CD4-positive, alpha-beta T cell (primary cell): ENCODE measurements at regions not wholly inside any gene's neighbourhood (a gene's known extent, or its start where the extent isn't known, plus 50 kb on each side); places are given as distances from the start of the nearest gene placed in this dataset.

ENCODE experiments used
- ATAC-seq: fragments of 200-7000 bp; cut with Tn5 transposase; one replicate; pipeline ENCODE4 v1.10.0; 2022; ENCODE audit warnings: mild to moderate bottlenecking; ENCODE audit not compliant: poor library complexity
- CTCF ChIA-PET: fragments of 350-600 bp; sonication (Branson Sonifier 250); formaldehyde crosslinking; loops from one replicate; lab custom pipeline; 2021; ENCODE audit warnings: antibody characterized with exemption, inconsistent platforms; lab: Charles Lee
- POLR2A ChIA-PET: fragments of 350-600 bp; sonication (Branson Sonifier 250); formaldehyde crosslinking; loops from one replicate; lab custom pipeline; 2021; ENCODE audit warnings: antibody characterized with exemption, inconsistent platforms; lab: Charles Lee
- DNase-seq, 14 experiments: peaks; one replicate each; pipeline ENCODE4 v3.0.0-alpha.2; 2013 to 2020; ENCODE audit warnings: mixed read lengths in 2 of 14
- H3K27ac ChIP-seq, 2 donors: one replicate each; pipeline versions ENCODE4 v1.5.1 to v1.7.0; 2013; ENCODE audit warnings: low read length in 2 of 2, low read depth in 1 of 2, mild to moderate bottlenecking in 1 of 2
- H3K27me3 ChIP-seq, 2 experiments: 1 replicate in 1 of 2; 2 replicates in 1 of 2; pipeline versions ENCODE4 v1.6.1 to v1.7.0; 2013; ENCODE audit warnings: low read length in 2 of 2, control low read depth in 1 of 2, mild to moderate bottlenecking in 1 of 2, moderate library complexity in 1 of 2; ENCODE audit not compliant: insufficient read depth in 2 of 2, control insufficient read depth in 1 of 2
- H3K36me3 ChIP-seq: one replicate; pipeline ENCODE4 v1.6.1; 2013; ENCODE audit warnings: low read length, control low read depth; ENCODE audit not compliant: insufficient read depth
- H3K4me1 ChIP-seq: one replicate; pipeline ENCODE4 v1.6.1; 2013; ENCODE audit warnings: low read length, control low read depth; ENCODE audit not compliant: insufficient read depth
- H3K4me3 ChIP-seq: one replicate; pipeline ENCODE4 v1.5.1; 2013; ENCODE audit warnings: mild to moderate bottlenecking, low read length, moderate library complexity
- H3K9me3 ChIP-seq, 2 experiments: 1 replicate in 1 of 2; 2 replicates in 1 of 2; pipeline versions ENCODE4 v1.6.1 to v1.7.0; 2013; ENCODE audit warnings: low read length in 2 of 2, mild to moderate bottlenecking in 2 of 2, control low read depth in 1 of 2, moderate library complexity in 1 of 2; ENCODE audit not compliant: control insufficient read depth in 1 of 2, insufficient read depth in 1 of 2
- H3K27ac Mint-ChIP-seq: one replicate; pipeline ENCODE4 v1.8.0; 2020; ENCODE audit warnings: mixed read lengths
- H3K27me3 Mint-ChIP-seq: one replicate; pipeline ENCODE4 v1.8.0; 2021; ENCODE audit warnings: mixed read lengths
- H3K36me3 Mint-ChIP-seq: one replicate; pipeline ENCODE4 v1.8.0; 2021; ENCODE audit warnings: low read depth, mixed read lengths
- H3K4me1 Mint-ChIP-seq: one replicate; pipeline ENCODE4 v1.8.0; 2021; ENCODE audit warnings: low read depth, mixed read lengths
- H3K4me3 Mint-ChIP-seq: one replicate; pipeline ENCODE4 v1.8.0; 2020; ENCODE audit warnings: mild to moderate bottlenecking, mixed read lengths
- H3K9me3 Mint-ChIP-seq: one replicate; pipeline ENCODE4 v1.8.0; 2020; ENCODE audit warnings: mixed read lengths
- intact Hi-C, 2 experiments: fragments of 100-400 bp; cut with DNase I in 1 of 2; cut with micrococcal nuclease in 1 of 2; formaldehyde crosslinking; loops; one replicate each; pipeline versions ENCODE4 v1.15.1 to v1.9.0; 2023 to 2025; cut with DNase I, micrococcal nuclease
- TF ChIP-seq, protein P1 (sequence below): fragments of 200-600 bp; IDR thresholded peaks from one replicate; pipeline ENCODE4 v1.8.0; 2022; ENCODE audit warnings: antibody characterized with exemption, mild to moderate bottlenecking

- POLR2A ChIA-PET = no interaction called here
- peaks cover 27% of the 10 kb centered on the region for H3K27me3 Mint-ChIP-seq
- TF ChIP-seq, protein P1, sequence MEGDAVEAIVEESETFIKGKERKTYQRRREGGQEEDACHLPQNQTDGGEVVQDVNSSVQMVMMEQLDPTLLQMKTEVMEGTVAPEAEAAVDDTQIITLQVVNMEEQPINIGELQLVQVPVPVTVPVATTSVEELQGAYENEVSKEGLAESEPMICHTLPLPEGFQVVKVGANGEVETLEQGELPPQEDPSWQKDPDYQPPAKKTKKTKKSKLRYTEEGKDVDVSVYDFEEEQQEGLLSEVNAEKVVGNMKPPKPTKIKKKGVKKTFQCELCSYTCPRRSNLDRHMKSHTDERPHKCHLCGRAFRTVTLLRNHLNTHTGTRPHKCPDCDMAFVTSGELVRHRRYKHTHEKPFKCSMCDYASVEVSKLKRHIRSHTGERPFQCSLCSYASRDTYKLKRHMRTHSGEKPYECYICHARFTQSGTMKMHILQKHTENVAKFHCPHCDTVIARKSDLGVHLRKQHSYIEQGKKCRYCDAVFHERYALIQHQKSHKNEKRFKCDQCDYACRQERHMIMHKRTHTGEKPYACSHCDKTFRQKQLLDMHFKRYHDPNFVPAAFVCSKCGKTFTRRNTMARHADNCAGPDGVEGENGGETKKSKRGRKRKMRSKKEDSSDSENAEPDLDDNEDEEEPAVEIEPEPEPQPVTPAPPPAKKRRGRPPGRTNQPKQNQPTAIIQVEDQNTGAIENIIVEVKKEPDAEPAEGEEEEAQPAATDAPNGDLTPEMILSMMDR = no peak
- Histone ChIP-seq H3K27ac (no peak overlapping the region), H3K36me3 (no peaks in the 10 kb centered on the region), H3K27me3 (peaks cover 0 to 16% of the 10 kb centered on the region in 2 experiments), H3K4me1 (no peaks in the 10 kb centered on the region), H3K9me3 (peaks cover 0 to 12% of the 10 kb centered on the region in 2 experiments), H3K4me3 (no peak overlapping the region)
- no peaks in the 10 kb centered on the region for H3K4me1 Mint-ChIP-seq
- H3K36me3 Mint-ChIP-seq = no peaks in the 10 kb centered on the region
- H3K27ac Mint-ChIP-seq = no peak overlapping the region
- H3K9me3 Mint-ChIP-seq = no peaks in the 10 kb centered on the region
- DNase-seq = no peak
- CTCF ChIA-PET = no interaction called here
- no peak for ATAC-seq
- intact Hi-C loops = no loop called here
- H3K4me3 Mint-ChIP-seq = no peak overlapping the region
Observed at GRCh38 chr12:114032801-114033200, 66.7 kb upstream of the RBM19 start.

GRCh38 chr12:114030451-114030850 lies 64.3 kb upstream of the RBM19 start:
- Mint-ChIP-seq H3K36me3 (no peaks in the 10 kb centered on the region), H3K9me3 (no peaks in the 10 kb centered on the region), H3K4me3 (no peak overlapping the region), H3K27me3 (peaks cover 20% of the 10 kb centered on the region), H3K27ac (no peak overlapping the region), H3K4me1 (no peaks in the 10 kb centered on the region)
- intact Hi-C loops = no loop called here
- H3K36me3 ChIP-seq = no peaks in the 10 kb centered on the region
- ChIA-PET POLR2A (no interaction called here), CTCF (no interaction called here)
- no peak overlapping the region for H3K27ac ChIP-seq
- H3K9me3 ChIP-seq = no peaks in the 10 kb centered on the region
- H3K4me3 ChIP-seq = no peak overlapping the region
- peaks cover 0 to 10% of the 10 kb centered on the region in 2 experiments for H3K27me3 ChIP-seq
- H3K4me1 ChIP-seq = no peaks in the 10 kb centered on the region
- no peak for DNase-seq
- TF ChIP-seq, protein P1 = no peak
- ATAC-seq = no peak

DNA sequence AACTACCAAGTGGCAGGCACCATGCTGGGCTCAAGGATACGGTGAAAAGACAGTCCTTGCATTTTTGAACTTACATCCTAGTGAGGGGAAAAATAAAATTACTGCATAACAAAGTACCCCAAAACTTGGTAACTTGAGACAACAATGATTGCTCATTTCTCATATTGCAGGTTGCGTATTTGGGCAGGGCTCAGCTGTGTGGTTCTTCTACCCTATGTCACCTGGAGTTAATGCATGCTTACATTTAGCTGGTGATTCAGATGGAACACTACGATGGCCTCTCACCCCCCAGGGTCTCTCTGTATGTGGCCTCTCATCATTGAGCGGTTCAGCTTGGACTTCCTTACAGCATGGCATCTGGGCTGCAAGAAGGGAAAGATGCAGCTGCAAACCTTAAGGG lies 60.7 kb upstream of the RBM19 start:
- no peak overlapping the region for H3K4me3 Mint-ChIP-seq
- peaks cover 0 to 8% of the 10 kb centered on the region in 2 experiments for H3K27me3 ChIP-seq
- ChIA-PET POLR2A (no interaction called here), CTCF (no interaction called here)
- H3K4me3 ChIP-seq = no peak overlapping the region
- H3K27me3 Mint-ChIP-seq = peaks cover 28% of the 10 kb centered on the region
- DNase-seq (no peak), ATAC-seq (no peak)
- H3K36me3 ChIP-seq = no peaks in the 10 kb centered on the region
- H3K27ac ChIP-seq = no peak overlapping the region
- intact Hi-C loops = no loop called here
- H3K27ac Mint-ChIP-seq = no peak overlapping the region
- no peaks in the 10 kb centered on the region for H3K4me1 Mint-ChIP-seq
- H3K9me3 ChIP-seq = no peaks in the 10 kb centered on the region
- H3K36me3 Mint-ChIP-seq = no peaks in the 10 kb centered on the region
- no peaks in the 10 kb centered on the region for H3K4me1 ChIP-seq
- TF ChIP-seq, protein P1 = no peak
- no peaks in the 10 kb centered on the region for H3K9me3 Mint-ChIP-seq
